ENCODE measurements at regions not wholly inside any gene's neighbourhood (a gene's known extent, or its start where the extent isn't known, plus 50 kb on each side); places are given as distances from the start of the nearest gene placed in this dataset.

DNA sequence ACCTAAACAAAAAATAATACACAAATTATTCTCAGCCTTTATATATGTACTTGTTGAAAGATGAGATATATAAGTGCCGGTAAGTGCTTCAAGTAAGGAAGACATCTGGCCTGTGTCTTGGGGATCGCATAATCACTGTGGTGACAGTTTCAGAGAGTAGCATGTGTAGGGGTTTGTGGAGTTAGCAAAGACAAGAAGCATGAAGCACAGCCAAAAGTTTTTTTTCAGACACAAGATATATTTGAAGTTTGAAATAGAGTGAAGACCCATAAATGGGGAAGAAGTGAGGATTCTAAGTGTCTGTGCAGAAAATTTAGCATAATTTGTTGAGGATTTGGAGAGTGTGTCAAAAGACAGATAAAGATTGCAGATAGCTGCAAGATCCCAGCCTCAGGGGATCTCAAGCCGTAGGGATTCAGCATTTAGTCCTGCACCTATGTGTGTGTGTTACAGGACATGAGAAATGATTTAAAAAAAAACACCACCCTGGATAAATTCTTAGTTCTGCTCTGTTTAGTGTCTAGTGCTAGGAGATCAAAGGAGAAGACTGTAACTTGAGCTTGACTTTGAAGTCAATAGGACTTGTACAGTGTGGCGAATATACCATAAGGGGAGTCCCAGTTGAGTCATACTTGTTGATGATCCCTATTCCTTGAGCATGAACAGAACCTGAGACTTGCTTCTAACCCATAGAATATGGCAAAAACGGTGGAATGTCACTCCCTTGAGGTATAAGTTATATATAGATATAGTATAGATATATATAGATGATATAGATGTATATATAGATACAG lies 123.9 kb upstream of the GRM7 start (continued):
- TF ChIP-seq ZZZ3 (IDR thresholded peaks at IDR 0.05), result no peak

DNA sequence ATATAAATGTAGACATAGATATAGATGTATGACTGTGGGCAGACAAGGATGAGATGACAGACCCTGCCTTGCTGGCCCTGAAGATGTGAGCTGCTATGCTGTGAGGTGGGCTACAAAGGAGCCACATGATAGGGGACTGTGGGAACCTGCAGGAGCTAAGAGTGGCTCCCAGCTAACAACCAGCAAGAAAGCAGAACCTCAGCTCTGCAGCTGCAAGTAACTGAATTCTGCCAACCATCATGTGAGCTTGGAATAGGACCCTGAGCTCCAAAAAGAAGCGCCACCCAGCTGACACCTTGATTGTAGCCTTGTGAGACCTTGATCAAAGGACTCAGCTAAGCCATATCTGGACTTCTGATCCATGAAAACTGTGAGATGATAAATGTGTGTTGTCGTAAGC lies 123.3 kb upstream of the GRM7 start:
- FAIRE-seq (no peak), ATAC-seq (no peak), DNase-seq (ENCODE audit: extremely low read depth in 1 of 4, low spot score in 3 of 4) (no peak)
- Histone ChIP-seq H4K20me1 (replicated peaks; ENCODE audit: control insufficient read depth, insufficient read depth, low read length) (no peaks in the 10 kb centered on the region), H3K27me3 (ENCODE audit: control insufficient read depth in 2 of 2, insufficient read depth in 2 of 2, low read length in 2 of 2) (no peaks in the 10 kb centered on the region), H3K4me1 (replicated peaks in 1 of 2; ENCODE audit: control insufficient read depth in 2 of 2, insufficient read depth in 2 of 2, low read length in 2 of 2) (peaks cover 0 to 6% of the 10 kb centered on the region in 2 experiments; a peak in 2 of 5 replicates), H3K9me1 (ENCODE audit: control insufficient read depth, insufficient read depth, low read length) (no peaks in the 10 kb centered on the region), H3K9me3 (replicated peaks; ENCODE audit: control insufficient read depth, insufficient read depth, low read depth, low read length) (no peaks in the 10 kb centered on the region), H3K27ac (ENCODE audit: extremely low read depth, low read depth, low read length) (no peak overlapping the region), H3K4me3 (no peak overlapping the region), H3K4me2 (ENCODE audit: insufficient read depth, low read length) (no peak overlapping the region), H3K36me3 (ENCODE audit: control insufficient read depth, insufficient read depth, low read length) (peaks cover 3% of the 10 kb centered on the region; the same call in 2 of the 3 replicates), H3K79me2 (ENCODE audit: control insufficient read depth, insufficient read depth, low read length) (no peaks in the 10 kb centered on the region), H3K9ac (ENCODE audit: insufficient read depth in 1 of 2, low read depth in 2 of 2, low read length in 2 of 2) (no peak overlapping the region), H2AFZ (ENCODE audit: low read depth, low read length) (no peak overlapping the region)
- 68% methylated on average over 2 of the region's 2 CpGs for WGBS (ENCODE audit: insufficient coverage, low coverage, missing lambda C conversion rate)
- TF ChIP-seq SMAD3 (CRISPR knock-in tag; conservative IDR thresholded peaks at IDR 0.05) (no peak), ZNF41 (CRISPR knock-in tag; conservative IDR thresholded peaks at IDR 0.05) (no peak), KLF10 (CRISPR knock-in tag; IDR thresholded peaks at IDR 0.05) (no peak), TEAD4 (IDR thresholded peaks at IDR 0.05; ENCODE audit: low read length) (no peak), TEAD4 (CRISPR knock-in tag; IDR thresholded peaks at IDR 0.05; ENCODE audit: borderline replicate concordance) (no peak), ZNF586 (CRISPR knock-in tag; conservative IDR thresholded peaks at IDR 0.05) (no peak), PTBP1 (IDR thresholded peaks at IDR 0.05; ENCODE audit: low read depth, low read length) (no peak), NCOA2 (IDR thresholded peaks at IDR 0.05; ENCODE audit: partially characterized antibody in 2 of 2) (no peak), SRSF3 (IDR thresholded peaks at IDR 0.05; ENCODE audit: insufficient read depth, low read length) (no peak), MTA1 (IDR thresholded peaks at IDR 0.05; ENCODE audit: borderline replicate concordance) (no peak), TCF3 (CRISPR knock-in tag; IDR thresholded peaks at IDR 0.05) (no peak)
- TF ChIP-seq, protein P1, sequence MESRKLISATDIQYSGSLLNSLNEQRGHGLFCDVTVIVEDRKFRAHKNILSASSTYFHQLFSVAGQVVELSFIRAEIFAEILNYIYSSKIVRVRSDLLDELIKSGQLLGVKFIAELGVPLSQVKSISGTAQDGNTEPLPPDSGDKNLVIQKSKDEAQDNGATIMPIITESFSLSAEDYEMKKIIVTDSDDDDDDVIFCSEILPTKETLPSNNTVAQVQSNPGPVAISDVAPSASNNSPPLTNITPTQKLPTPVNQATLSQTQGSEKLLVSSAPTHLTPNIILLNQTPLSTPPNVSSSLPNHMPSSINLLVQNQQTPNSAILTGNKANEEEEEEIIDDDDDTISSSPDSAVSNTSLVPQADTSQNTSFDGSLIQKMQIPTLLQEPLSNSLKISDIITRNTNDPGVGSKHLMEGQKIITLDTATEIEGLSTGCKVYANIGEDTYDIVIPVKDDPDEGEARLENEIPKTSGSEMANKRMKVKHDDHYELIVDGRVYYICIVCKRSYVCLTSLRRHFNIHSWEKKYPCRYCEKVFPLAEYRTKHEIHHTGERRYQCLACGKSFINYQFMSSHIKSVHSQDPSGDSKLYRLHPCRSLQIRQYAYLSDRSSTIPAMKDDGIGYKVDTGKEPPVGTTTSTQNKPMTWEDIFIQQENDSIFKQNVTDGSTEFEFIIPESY (CRISPR knock-in tag; IDR thresholded peaks at IDR 0.05), result no peak
- TF ChIP-seq, protein P2, sequence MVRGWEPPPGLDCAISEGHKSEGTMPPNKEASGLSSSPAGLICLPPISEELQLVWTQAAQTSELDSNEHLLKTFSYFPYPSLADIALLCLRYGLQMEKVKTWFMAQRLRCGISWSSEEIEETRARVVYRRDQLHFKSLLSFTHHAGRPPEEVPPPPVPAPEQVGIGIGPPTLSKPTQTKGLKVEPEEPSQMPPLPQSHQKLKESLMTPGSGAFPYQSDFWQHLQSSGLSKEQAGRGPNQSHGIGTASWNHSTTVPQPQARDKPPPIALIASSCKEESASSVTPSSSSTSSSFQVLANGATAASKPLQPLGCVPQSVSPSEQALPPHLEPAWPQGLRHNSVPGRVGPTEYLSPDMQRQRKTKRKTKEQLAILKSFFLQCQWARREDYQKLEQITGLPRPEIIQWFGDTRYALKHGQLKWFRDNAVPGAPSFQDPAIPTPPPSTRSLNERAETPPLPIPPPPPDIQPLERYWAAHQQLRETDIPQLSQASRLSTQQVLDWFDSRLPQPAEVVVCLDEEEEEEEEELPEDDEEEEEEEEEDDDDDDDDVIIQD (CRISPR knock-in tag; IDR thresholded peaks at IDR 0.05), result no peak
- TF ChIP-seq, protein P3, sequence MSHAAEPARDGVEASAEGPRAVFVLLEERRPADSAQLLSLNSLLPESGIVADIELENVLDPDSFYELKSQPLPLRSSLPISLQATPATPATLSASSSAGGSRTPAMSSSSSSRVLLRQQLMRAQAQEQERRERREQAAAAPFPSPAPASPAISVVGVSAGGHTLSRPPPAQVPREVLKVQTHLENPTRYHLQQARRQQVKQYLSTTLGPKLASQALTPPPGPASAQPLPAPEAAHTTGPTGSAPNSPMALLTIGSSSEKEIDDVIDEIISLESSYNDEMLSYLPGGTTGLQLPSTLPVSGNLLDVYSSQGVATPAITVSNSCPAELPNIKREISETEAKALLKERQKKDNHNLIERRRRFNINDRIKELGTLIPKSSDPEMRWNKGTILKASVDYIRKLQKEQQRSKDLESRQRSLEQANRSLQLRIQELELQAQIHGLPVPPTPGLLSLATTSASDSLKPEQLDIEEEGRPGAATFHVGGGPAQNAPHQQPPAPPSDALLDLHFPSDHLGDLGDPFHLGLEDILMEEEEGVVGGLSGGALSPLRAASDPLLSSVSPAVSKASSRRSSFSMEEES (CRISPR knock-in tag; IDR thresholded peaks at IDR 0.05), result no peak
- in situ Hi-C loops (cut with MboI) (no loop called here), intact Hi-C loops (cut with micrococcal nuclease) (no loop called here)
- CTCF ChIA-PET (ENCODE audit: low intra/inter-chr PET ratio), result no interaction called here
- no TSS peak for BruUV-seq (replicated peaks)
- POLR2A ChIA-PET, result interaction anchor here (1.1 kb wide), 1 partner anchor 17 kb away, joined by 3 read pairs; no protein-coding TSS in a partner anchor
